Endothelial cell of umbilical vein (primary cell): ENCODE measurements at regions not wholly inside any gene's neighbourhood (a gene's known extent, or its start where the extent isn't known, plus 50 kb on each side); places are given as distances from the start of the nearest gene placed in this dataset.

Source experiments
- JUN ChIP-seq: IDR thresholded peaks from 2 replicates; pipeline ENCODE4 v1.6.1; 2011; ENCODE audit warnings: borderline replicate concordance, low read depth; ENCODE audit not compliant: insufficient read length, insufficient read depth
- POLR2AphosphoS5 ChIP-seq: IDR thresholded peaks from 2 replicates; pipeline ENCODE4 v1.6.1; 2012; ENCODE audit warnings: low read depth, mild to moderate bottlenecking, control low read depth, low read length, moderate library complexity; ENCODE audit not compliant: insufficient read depth
- TF ChIP-seq, protein P1 (sequence below), 2 donors: IDR thresholded peaks; 1 replicate in 1 of 2; 2 replicates in 1 of 2; pipeline ENCODE4 v1.5.1; 2011; ENCODE audit warnings: low read length in 2 of 2, mild to moderate bottlenecking in 2 of 2, moderate library complexity in 2 of 2, control low read depth in 1 of 2, inconsistent platforms in 1 of 2, low read depth in 1 of 2; ENCODE audit not compliant: insufficient read depth in 1 of 2; ENCODE audit errors: extremely low read depth in 1 of 2
- TF ChIP-seq, protein P2 (sequence below): IDR thresholded peaks from 2 replicates; pipeline ENCODE4 v1.6.1; 2011; ENCODE audit not compliant: insufficient read depth, insufficient read length

DNA sequence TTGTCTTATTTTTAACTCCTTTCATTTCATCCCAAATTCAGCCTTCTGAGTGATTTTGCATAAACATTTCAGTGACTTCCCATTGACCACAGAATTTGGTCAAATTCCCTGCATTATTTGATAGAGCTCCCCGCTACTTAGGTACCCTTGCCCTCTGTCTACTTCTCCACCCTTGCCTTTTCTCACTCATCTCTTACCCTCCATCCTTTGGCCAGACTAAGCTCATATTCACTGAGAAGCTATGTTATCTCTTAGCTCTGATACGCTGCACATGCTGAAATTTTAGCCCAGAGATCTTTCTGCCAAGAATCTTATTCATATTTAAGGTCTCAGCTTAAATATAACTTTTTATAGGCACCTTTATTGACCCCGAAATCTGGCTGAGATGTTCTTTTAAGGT, 1031.9 kb downstream of the ADGRL3 start:
- TF ChIP-seq, protein P1, sequence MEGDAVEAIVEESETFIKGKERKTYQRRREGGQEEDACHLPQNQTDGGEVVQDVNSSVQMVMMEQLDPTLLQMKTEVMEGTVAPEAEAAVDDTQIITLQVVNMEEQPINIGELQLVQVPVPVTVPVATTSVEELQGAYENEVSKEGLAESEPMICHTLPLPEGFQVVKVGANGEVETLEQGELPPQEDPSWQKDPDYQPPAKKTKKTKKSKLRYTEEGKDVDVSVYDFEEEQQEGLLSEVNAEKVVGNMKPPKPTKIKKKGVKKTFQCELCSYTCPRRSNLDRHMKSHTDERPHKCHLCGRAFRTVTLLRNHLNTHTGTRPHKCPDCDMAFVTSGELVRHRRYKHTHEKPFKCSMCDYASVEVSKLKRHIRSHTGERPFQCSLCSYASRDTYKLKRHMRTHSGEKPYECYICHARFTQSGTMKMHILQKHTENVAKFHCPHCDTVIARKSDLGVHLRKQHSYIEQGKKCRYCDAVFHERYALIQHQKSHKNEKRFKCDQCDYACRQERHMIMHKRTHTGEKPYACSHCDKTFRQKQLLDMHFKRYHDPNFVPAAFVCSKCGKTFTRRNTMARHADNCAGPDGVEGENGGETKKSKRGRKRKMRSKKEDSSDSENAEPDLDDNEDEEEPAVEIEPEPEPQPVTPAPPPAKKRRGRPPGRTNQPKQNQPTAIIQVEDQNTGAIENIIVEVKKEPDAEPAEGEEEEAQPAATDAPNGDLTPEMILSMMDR (IDR thresholded peaks at IDR 0.05; ENCODE audit: extremely low read depth in 1 of 2, insufficient read depth in 1 of 2, low read depth in 1 of 2, low read length in 2 of 2), result no peak
- no peak for TF ChIP-seq JUN
- TF ChIP-seq, protein P2, sequence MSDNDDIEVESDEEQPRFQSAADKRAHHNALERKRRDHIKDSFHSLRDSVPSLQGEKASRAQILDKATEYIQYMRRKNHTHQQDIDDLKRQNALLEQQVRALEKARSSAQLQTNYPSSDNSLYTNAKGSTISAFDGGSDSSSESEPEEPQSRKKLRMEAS, result no peak
- TF ChIP-seq POLR2AphosphoS5, result no peak
